AG08395 (cell line): ENCODE measurements at regions not wholly inside any gene's neighbourhood (a gene's known extent, or its start where the extent isn't known, plus 50 kb on each side); places are given as distances from the start of the nearest gene placed in this dataset.

ENCODE experiments used
- DNase-seq: peaks from one replicate; pipeline ENCODE4 v3.0.0; 2012; ENCODE audit warnings: mixed read lengths, low spot score

DNA sequence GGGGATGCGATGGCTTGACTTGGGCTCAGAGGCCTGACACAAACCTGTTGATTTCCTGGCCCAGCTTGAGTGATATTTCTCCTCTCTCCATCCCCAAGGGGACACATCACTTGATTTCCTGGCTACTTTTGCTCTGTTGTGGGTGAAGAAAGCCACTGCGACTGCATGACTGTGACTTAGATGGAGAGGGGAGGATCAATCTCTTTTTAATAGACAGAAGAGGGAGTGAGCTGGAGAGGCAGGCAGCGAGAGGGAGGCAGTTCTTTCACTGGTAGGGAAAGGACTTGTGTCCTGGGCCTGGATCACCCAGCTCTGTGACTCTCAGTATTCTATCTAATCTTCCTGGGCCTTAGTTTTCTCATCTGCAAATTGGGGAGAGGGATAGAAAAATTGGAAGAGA is 189.8 kb upstream of the RGMA start:
- no peak for DNase-seq

DNA sequence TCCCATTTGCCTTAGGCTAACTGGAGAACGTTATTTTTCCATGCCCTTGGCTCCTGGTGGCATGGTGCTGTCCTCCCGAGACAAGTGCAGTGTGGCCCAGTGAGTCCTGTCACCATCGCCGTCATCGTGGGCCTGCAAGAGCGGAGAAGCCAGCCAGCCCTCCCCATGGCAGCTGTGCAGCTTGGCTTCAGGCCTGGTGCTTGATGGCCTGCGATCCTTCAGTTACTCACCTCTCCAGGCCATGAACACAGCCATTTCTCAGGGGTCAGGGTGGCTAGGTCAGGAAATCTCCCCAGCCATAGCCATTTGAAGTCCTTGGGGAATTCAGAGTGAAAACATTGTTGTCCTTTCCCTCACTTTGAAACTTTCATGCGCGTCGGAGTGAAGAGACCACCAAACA is 189.0 kb upstream of the RGMA start:
- no peak for DNase-seq

DNA sequence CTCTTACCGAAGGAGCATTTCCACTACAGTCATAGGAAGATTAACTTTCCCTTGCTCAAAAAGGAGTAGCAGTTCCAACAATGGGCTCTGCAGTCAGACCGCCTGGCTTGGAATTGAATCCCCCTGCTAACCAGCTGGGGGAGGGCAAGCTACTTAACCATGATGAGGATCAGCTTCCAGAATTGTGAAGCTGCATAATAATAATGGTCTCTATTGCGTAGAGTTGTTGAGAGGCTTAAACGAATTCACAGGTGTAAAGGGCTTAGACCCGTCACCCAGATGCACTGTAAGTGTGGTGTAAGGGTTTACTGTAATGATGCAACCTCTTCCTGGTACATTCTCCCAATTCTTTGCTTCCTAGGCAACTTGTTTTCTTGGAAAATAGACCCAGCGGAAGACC is 185.2 kb upstream of the RGMA start:
- DNase-seq: no peak

DNA sequence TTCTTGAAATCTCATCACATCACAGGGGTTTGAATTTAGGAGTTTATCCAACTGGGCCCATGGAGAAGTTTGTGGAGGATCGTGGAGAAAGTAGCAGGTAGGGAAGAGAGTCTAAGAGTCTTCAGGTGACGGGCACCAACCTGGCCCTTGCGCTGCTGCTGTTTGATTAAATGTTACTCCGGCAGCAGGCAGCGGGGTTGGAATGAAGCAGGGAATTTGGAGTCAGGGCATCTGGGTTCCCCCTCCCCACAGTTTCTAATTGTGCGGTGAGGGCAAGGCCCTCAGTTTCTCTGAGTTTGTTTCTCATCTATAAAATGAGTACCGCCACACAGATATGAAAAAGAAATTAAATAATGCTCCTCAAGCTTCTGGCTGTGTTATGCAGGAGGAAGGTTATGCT is 182.9 kb upstream of the RGMA start:
- no peak for DNase-seq

DNA sequence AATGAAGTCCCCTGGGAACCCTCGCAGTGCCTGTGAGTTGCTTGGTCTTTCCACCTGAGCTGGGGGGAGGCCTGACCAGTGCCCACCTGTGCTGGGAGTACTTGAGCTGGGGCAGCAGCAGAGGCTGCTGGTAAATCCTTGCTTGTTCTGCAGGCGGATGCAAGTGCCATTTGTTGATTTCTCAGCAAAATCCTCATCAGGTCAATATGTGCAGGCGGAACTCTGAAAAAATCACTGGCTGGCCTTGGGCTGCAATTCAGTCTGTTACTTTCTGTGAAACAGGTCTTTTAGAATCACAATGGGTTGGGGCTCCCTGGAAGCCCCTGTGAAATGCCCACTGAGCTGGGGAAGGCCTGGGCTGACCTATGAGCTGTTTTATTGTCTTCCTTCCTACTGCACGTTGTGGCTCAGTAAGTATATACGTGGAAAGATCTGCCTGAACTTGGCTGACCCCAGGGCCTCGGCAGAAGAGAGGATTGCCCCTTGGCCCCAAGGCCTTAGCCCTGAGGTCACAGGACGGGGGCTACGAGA is 182.0 kb upstream of the RGMA start:
- DNase-seq: no peak

DNA sequence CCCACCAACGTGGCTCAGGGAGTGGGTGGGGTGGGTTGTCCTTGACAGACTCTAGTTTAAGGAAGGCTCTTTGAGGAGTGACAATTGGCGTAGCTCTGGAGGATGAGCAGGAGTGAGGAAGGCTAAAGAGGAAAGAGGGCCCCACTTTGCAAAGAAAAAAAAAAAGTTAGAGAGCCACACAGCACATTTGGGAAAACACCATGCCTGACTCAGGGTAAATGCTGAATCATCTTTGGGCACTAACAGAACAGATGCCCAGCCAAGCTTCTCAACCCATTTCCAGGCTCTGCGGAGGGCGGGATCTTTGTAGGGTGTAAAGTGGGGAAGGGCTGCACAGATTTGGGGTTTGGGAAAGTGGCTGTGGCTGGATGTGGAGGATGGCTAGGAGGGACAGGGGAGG is 179.1 kb upstream of the RGMA start:
- DNase-seq: no peak

DNA sequence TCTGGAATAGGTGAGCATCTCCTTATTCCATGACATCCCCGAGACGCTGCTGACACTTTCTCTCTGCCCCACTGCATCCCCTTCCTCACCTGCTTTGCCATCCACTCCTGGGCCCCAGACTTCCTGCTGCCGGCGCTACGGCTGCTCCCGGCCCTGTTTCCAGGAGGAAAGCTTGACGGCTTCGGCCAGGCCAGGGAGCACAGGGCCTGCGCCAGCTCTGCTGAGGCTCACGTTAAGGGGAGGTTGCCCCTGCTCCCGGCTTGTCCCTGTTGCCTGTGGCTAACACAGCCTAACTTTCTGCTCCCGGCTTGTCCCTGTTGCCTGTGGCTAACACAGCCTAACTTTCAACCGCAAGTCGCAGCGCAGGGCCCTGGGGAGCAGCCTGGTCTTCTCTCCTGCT is 177.3 kb upstream of the RGMA start:
- DNase-seq: no peak

DNA sequence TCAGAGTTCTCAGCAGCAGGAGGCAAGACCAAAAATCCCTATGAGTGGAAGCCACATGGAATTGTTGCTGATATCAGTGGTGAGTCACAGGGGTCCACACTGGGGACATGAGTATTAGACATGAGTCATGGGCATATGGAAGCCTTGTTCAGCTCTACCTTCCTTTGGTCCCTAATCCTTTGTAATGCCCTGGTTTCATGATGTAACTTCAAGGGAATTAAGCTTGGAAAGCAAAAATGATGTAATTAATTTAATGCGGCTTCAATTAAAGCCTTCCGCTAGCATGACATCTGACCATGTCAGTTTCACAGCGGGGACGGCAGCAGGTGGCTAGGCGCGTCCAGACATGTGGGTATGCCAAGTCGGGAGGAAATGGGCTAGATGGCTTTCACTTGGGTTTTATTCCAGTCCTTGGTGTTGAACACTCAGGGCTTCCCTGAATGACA is 176.1 kb upstream of the RGMA start:
- no peak for DNase-seq

DNA sequence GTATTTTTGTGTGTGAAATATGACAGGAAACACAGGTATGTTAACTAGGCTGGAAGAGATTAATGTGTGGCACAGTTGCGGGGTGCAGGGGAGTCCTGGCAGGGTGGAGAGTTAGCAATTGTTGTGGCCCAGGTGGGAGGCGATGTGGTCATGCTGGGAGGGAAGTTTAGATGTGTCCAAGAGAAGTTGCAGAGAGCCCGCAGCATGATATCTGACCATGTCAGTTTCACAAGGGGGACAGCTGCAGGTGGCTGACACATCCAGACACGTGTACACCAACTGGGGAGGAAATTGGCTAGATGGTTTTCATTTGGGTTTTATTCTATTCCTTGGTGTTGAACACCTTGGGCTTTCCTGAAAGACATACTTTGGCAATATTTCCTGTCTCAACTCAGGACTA is 172.8 kb upstream of the RGMA start:
- DNase-seq: no peak

DNA sequence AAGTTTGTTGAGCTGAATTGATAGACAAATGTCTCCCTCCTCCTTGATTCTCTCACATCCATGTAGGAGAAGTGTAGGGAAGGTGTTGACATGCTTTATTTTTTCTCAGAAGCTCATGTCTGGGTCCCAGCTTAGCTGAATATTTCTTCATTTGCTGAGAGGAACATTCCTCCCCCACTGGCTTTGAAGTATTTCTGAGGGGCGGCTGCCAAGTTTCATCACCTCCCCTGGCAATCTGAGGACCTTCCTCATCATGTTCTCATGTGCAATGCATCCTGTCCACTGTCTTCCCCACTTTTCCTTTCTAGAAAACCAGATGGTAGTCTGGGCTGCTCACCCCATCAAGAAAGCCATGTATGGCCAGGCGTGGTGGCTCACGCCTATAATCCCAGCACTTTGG is 168.9 kb upstream of the RGMA start:
- no peak for DNase-seq

DNA sequence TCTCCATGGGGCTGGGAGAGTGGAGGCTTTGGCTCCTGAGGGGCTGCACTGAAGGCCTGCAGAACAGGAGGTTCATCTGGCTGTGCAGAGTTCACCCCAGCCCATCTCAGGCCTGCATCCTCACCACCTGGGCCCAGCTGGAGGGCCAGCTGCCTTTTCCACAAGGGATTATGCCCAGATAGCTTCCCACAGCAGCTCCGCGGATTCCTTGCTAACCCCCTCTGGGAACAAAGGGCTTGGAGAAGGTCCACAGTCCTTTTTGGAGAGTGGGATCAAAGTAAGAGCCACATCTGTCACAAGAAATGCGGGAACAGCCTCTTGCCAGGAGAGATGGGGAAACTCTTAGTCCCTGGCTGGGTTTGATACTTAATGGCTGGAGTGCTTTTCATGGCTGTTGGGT is 164.7 kb upstream of the RGMA start:
- DNase-seq: no peak

DNA sequence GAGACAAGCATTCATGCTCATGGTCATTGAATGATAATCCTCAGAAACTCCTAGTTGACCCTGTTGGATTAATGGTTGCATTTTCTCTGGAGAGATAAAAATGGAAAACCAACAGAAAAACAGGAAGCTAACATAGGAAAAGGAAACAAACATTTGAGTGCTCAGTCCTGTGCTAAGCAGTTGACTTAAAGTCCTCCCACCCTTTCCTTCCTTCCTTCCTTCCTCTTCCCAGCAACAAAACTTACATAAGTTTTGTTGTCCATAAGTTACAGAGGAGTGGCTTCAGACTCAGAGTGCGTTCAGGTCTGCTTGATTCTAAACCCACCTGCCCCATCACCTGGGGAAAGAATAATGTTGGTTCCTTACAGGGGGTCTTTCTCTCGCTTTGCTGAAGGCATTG is 163.8 kb upstream of the RGMA start:
- DNase-seq: no peak

DNA sequence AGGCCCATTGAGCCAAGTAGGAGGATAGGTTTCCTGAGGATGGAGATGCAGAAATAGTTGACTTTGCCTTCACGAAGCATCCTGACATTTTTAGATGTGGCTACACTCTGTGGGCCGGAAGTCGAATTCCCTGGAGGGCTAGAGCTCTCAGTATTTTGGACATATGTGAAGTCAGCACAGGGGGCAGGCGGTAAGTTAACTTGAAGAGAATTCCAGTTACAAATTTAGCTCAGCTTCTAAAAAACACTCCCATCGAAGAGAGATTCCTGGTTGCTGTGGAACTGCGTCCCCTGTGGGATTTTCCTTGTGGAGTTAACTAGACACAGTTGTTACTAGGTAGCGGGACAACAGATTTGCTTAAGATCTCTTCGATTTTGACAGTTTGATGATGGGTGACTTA is 161.9 kb upstream of the RGMA start:
- DNase-seq: no peak

DNA sequence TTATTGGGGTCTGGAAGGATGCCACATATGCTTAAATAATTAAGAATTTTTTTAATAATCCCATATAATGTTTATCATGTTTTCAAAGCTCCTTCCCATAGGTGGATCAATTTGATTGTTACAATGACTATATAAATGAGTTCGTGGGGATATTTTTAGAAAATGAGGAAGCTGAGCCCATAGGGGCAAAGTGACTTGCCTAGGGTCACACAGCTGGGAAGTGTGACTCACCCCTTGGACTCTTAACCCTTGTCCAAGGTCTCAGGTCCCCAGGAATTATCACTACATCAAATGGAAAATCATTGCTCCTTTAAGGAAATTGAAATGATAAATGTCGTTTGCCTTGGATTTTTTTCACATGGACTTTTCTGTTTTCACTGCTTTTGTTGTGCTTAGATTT is 161.2 kb upstream of the RGMA start:
- no peak for DNase-seq

DNA sequence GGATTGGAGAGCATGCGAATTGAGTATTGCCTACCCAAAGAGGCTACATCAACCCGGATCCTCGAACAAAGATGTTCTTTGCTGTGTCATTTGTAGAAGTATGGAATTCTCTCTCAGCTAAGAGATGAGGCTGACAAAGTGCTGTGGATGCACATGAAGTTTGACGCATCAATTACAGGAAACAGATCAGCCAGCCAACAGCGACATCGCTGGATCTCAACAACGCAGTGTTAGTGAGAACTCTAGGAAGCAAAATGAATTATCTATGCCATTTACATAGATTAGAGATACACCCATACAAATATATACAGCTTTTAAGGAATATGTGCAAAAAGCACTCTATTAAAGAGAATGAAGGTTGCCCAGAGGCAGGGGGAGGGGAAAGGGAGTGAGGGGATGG is 160.6 kb upstream of the RGMA start:
- DNase-seq: no peak

DNA sequence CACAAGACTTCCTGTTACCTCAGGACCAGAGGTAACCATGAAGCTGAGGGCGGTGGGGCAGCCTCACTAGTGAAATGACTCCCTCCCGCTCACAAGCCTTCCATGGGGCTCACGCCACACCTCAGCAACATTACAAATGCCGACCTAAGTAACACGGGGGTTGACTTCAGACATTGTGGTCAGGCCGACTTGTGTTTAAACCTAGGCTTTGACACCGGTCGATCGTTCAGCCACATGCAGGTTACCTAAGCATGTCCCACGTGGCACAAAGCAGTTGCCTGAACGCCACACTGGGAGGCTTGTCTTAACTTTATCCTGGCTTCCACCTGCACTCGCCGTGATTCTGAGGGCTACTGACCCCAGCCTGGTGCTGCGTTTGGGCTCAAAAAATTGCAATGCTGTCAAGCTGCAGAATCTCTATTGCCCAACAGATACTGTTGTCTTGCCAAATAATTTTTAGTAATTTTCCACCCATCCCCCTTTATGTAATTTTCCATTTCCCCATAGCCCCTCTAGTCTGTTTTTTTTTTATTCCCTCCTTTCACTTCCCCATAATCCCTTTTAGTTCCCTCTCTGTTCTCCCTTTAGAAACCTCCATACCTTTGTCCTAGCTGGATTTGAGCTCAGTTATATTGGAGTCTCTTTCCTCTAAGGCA is 158.6 kb upstream of the RGMA start:
- no peak for DNase-seq

DNA sequence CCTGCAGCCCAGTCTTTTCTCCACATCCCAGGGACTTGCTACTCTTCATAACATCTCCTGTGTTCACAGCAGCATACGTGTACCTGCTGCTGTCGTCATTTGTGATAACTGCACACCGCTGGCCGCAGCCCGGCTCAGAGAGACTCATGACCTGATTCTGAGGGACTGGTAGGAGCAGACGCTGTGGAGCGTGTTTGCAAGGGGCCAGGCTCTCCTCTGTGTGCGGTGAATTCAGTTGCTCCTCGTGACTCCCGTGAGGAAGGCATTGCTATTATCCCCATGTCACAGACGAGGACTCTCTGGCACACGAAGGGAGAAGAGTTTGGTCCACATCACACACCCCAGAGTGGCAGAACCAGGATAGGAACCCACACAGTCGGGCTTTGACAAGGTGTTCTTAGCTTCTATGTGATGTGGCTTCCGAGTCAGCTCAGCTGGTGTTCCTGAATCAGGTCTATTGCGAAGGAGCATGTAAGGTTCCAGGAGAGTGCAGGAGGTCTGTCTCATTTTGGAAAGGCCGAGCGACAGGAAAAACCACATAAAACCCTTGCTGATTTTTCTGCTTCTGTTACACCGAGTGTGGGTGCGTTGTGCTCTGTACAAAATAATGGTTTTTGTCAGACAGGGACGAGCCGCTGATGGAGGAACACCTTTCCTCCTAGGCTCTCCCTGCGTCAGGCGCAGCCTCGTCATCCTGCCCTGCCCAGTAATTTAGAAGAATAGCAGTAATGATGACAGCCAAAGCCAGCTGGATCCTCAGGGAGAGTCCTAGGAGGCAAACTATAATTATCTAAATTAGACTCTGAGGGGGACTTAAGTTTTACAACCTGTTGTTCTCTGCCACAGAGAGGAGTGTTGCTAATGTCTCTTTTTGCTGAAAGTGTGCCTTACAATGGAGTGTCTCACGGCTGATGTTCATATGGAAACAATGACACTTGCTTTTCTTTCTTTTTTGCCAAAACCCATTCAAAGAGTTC is 157.5 kb upstream of the RGMA start:
- no peak for DNase-seq

DNA sequence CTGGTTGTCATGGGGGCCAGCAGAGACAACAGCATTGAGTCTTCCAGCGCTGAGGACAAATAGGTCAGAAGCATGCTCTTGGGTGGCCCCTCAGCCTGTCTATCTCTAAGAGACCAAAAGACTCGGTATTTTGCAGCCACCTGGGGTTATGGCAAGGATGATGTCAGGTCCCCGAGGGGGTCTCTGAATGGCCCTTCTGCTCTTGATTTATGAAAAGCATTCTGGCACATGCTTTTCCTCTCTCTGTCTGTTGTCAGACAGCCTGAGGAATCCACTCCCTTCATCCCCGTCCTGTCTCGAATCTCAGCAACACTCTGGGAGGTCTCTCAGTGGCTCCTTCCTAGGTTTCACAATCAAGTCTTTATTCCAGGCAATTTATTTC is 156.6 kb upstream of the RGMA start:
- DNase-seq: no peak

DNA sequence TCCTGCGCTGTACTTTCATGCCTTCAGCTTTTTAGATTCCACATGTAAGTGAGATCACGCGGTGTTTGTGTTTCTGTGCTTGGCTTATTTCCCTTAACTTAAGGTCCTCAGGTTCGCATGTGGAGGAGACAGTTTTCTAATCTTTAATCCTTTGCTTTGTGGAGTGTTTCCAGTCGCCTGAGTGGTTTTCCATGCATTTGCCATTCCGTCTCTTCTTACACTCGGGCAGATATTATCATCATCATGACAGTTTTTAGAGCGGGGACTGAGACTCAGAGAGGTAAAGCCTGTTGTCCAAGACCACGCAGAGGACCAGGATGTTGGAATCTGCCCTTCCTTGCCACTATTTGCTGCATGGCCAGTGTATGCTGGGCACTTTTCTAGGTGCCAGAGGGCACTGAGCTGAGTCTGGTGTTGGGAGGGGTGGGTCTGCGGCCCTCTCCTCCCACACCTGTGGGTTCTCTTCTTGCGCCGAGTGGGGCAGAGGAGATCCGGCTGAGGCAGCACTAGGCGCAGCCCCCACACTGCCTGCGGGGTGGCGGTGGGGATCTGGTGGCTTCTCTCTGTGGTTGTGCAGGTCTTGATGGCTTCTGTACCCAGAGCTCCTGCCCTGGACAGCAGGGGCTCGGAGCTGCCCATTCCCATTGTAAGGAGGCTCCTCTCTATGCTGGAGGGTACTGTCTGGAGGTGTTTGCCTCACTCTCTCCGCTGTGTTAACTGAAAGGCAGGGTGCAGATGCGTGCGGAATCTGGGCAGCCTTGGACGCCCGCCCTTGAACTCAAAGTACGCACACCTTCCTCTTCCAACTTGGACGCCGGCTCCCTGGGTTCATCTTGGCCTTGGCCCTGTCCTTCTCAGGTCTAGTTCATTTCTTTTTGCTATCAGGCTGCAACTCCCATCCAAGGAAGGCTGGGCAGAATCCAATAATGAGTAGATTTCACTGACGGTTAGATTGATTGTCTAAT is 156.0 kb upstream of the RGMA start:
- DNase-seq: no peak

DNA sequence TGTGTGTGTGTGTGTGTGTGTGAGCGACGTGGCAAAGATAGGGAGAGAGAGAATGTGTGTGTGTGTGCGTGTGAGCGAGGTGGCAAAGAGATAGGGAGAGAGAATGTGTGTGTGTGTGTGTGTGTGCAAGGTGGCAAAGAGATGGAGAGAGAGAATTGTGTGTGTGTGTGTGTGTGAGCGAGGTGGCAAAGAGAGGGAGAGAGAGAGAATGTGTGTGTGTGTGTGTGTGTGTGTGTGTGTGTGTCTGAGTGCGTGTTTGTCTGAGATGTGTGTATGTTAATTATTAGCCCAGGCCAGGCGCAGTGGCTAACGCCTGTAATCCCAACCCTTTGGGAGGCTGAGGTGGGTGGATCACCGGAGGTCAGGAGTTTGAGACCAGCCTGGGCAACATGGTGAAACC is 154.6 kb upstream of the RGMA start:
- no peak for DNase-seq

DNA sequence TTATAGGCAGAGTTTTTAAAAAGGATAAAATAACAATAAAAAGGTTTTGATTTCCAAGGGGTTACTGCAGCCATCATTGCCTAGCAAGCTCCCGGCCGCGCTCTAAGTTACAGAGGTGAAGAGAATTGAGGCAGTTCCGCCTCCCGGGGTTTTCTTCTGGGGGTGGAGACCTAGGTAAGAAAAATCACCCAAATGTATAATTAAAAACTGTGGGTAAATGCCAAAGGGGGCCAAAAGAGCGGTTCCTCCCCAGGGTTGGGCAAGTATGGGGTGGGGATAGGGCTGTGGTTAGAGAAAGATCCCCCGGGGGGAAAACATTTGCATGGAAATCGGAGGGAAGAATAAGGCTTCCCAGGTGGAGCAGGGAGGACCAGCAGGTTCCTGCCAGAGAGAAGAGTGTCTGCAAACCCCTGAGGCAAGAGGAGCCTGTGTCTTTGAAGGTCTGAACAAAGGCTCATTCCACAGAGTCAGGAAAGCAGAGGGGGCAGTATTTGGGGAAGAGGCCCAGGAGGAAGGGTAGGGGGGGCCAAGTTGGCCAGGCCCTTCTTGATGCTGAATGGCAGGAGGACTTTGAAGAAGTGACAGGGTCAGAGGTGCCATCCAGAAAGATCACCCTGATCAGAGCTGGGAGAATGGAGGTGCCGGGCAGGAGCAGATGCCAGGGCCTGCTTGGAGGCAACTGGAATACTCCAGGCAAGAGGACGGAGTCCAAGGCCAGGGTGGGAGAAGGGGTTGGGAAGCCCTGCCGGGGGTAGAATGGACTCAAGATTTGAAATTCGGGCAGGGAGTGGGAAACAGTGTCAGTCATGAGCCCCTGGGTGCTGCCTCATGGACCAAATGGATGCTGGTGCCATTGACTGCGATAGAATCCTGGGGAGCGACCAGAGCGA is 152.9 kb upstream of the RGMA start:
- DNase-seq: no peak
